HCT116 (cell line): ENCODE measurements at regions not wholly inside any gene's neighbourhood (a gene's known extent, or its start where the extent isn't known, plus 50 kb on each side); places are given as distances from the start of the nearest gene placed in this dataset.

Experiments used
- ATAC-seq: fragments of 200-7000 bp; cut with Tn5 transposase; 2 replicates; pipeline ENCODE4 v1.9.1; 2020; ENCODE audit warnings: mild to moderate bottlenecking, moderate library complexity
- BruUV-seq: library from RNA; stranded (reverse); fragments of 400-500 nt; replicated peaks from 2 replicates; lab custom pipeline; 2021; lab: Mats Ljungman, UMichigan
- CTCF ChIA-PET: fragments of 300-600 bp; sonication (Branson Sonifier 250); formaldehyde crosslinking; loops from one replicate; lab custom pipeline; 2021; ENCODE audit warnings: antibody characterized with exemption; lab: Charles Lee
- POLR2A ChIA-PET: fragments of 300-600, 350-600 bp; sonication (Branson Sonifier 250); formaldehyde crosslinking; loops from one replicate; lab custom pipeline; 2021; ENCODE audit warnings: antibody characterized with exemption; lab: Charles Lee
- RAD21 ChIA-PET, 2 experiments: fragments of 300-600 bp; sonication (Branson Sonifier 250); formaldehyde crosslinking; loops; one replicate each; lab custom pipeline; 2023; ENCODE audit warnings: low total read pairs in 2 of 2; ENCODE audit not compliant: uncharacterized antibody in 2 of 2, unreplicated experiment in 2 of 2, low non-redundant PET in 1 of 2; lab: Charles Lee
- DNase-seq: peaks from one replicate; pipeline ENCODE4 v3.0.0-alpha.2; 2010; ENCODE audit warnings: low read depth, low spot score
- H2AFZ ChIP-seq: fragments of 200-600 bp; shearing (Covaris generic), sonication (generic); 2 replicates; pipeline ENCODE4 v1.6.1; 2017; ENCODE audit warnings: low read depth, mixed run types, mixed read lengths, antibody characterized with exemption, low read length; ENCODE audit not compliant: poor library complexity, severe bottlenecking
- H3K27ac ChIP-seq: 2 replicates; pipeline ENCODE4 v1.5.1; 2012; ENCODE audit warnings: low read depth, low read length
- H3K27me3 ChIP-seq: fragments of 200-600 bp; sonication (generic); 2 replicates; pipeline ENCODE4 v1.6.1; 2016; ENCODE audit warnings: mixed run types, low read length, mixed read lengths; ENCODE audit not compliant: insufficient read depth
- H3K36me3 ChIP-seq, 2 experiments: fragments of 200-500 bp in 1 of 2; fragments of 200-600 bp in 1 of 2; sonication (Bioruptor generic) in 1 of 2; sonication (generic) in 1 of 2; 2 replicates each; pipeline versions ENCODE4 v1.5.1 to v1.6.1; 2014 to 2016; ENCODE audit warnings: low read length in 2 of 2, inconsistent platforms in 1 of 2, mixed read lengths in 1 of 2, mixed run types in 1 of 2; ENCODE audit not compliant: insufficient read depth in 2 of 2, control insufficient read depth in 1 of 2
- H3K4me1 ChIP-seq, 2 experiments: fragments of 200-600 bp in 1 of 2; sonication (generic) in 1 of 2; 2 replicates each; pipeline versions ENCODE4 v1.5.1 to v1.6.1; 2012 to 2017; ENCODE audit warnings: low read length in 2 of 2, inconsistent platforms in 1 of 2, mild to moderate bottlenecking in 1 of 2, mixed read lengths in 1 of 2, mixed run types in 1 of 2, moderate library complexity in 1 of 2; ENCODE audit not compliant: insufficient read depth in 2 of 2, control insufficient read depth in 1 of 2
- H3K4me2 ChIP-seq: fragments of 200-600 bp; sonication (generic); 2 replicates; pipeline ENCODE4 v1.6.1; 2017; ENCODE audit warnings: mixed run types, low read length, mixed read lengths
- H3K4me3 ChIP-seq, 2 experiments: fragments of 200-600 bp in 1 of 2; sonication (generic) in 1 of 2; replicated peaks in 1 of 2; 2 replicates each; pipeline ENCODE4 v1.5.1; 2011 to 2016; ENCODE audit warnings: low read length in 2 of 2, control low read depth in 1 of 2, low read depth in 1 of 2, mild to moderate bottlenecking in 1 of 2, mixed read lengths in 1 of 2, mixed run types in 1 of 2
- H3K79me2 ChIP-seq: fragments of 200-600 bp; sonication (generic); 2 replicates; pipeline ENCODE4 v1.6.1; 2017; ENCODE audit warnings: mild to moderate bottlenecking, mixed run types, low read length, moderate library complexity, mixed read lengths; ENCODE audit not compliant: insufficient read depth
- H3K9ac ChIP-seq: fragments of 200-600 bp; sonication (generic); 2 replicates; pipeline ENCODE4 v1.6.1; 2016; ENCODE audit warnings: low read length, mixed read lengths
- H3K9me2 ChIP-seq: fragments of 200-600 bp; sonication (generic), shearing (Covaris generic); 2 replicates; pipeline ENCODE4 v1.6.1; 2017; ENCODE audit warnings: mixed run types, mild to moderate bottlenecking, moderate library complexity; ENCODE audit not compliant: insufficient read depth
- H3K9me3 ChIP-seq, 2 experiments: fragments of 200-500 bp in 1 of 2; fragments of 200-600 bp in 1 of 2; sonication (Bioruptor generic) in 1 of 2; sonication (generic) in 1 of 2; 2 replicates each; pipeline ENCODE4 v1.6.1; 2014 to 2017; ENCODE audit warnings: low read length in 2 of 2, mixed read lengths in 2 of 2, inconsistent platforms in 1 of 2, low read depth in 1 of 2, mild to moderate bottlenecking in 1 of 2, mixed run types in 1 of 2, moderate library complexity in 1 of 2; ENCODE audit not compliant: control insufficient read depth in 1 of 2, insufficient read depth in 1 of 2
- H4K20me1 ChIP-seq: fragments of 200-600 bp; sonication (generic), shearing (Covaris generic); 2 replicates; pipeline ENCODE4 v1.6.1; 2017; ENCODE audit warnings: mixed run types, mild to moderate bottlenecking, moderate library complexity; ENCODE audit not compliant: insufficient read depth
- CEBPB ChIP-seq: IDR thresholded peaks from 2 replicates; pipeline ENCODE4 v1.6.1; 2012; ENCODE audit warnings: low read depth
- EGR1 ChIP-seq: IDR thresholded peaks from 2 replicates; pipeline ENCODE4 v1.6.1; 2012; ENCODE audit warnings: low read depth
- ELF1 ChIP-seq: IDR thresholded peaks from 2 replicates; pipeline ENCODE4 v1.6.1; 2012; ENCODE audit warnings: low read depth, borderline replicate concordance
- EZH2 ChIP-seq: fragments of 200-600 bp; sonication (generic); IDR thresholded peaks from 2 replicates; pipeline ENCODE4 v1.6.1; 2017; ENCODE audit warnings: antibody characterized with exemption, mixed run types
- EZH2phosphoT487 ChIP-seq: fragments of 200-600 bp; IDR thresholded peaks from 2 replicates; pipeline ENCODE4 v1.6.1; 2018; ENCODE audit warnings: antibody characterized with exemption, borderline replicate concordance
- FOSL1 ChIP-seq: IDR thresholded peaks from 2 replicates; pipeline ENCODE4 v1.6.1; 2012; ENCODE audit warnings: low read depth
- POLR2AphosphoS5 ChIP-seq: IDR thresholded peaks from 2 replicates; pipeline ENCODE4 v1.6.1; 2011; ENCODE audit warnings: mild to moderate bottlenecking, low read depth, low read length, moderate library complexity
- RAD21 ChIP-seq: IDR thresholded peaks from 2 replicates; pipeline ENCODE4 v1.6.1; 2012; ENCODE audit warnings: low read depth, mild to moderate bottlenecking
- SIN3A ChIP-seq: IDR thresholded peaks from 2 replicates; pipeline ENCODE4 v1.6.1; 2012; ENCODE audit warnings: low read depth
- SP1 ChIP-seq: IDR thresholded peaks from 2 replicates; pipeline ENCODE4 v1.6.1; 2012; ENCODE audit warnings: low read depth
- SRF ChIP-seq: IDR thresholded peaks from 2 replicates; pipeline ENCODE4 v1.6.1; 2012; ENCODE audit warnings: low read depth
- ZFX ChIP-seq: fragments of 450-650 bp; IDR thresholded peaks from 2 replicates; pipeline ENCODE4 v1.6.1; 2017
- intact Hi-C: fragments of 100-400 bp; cut with micrococcal nuclease; formaldehyde crosslinking; loops from 2 replicates; pipeline ENCODE4 v1.10.0; 2022
- TF ChIP-seq, protein P1 (sequence below): IDR thresholded peaks from 2 replicates; pipeline ENCODE4 v1.6.1; 2011; ENCODE audit warnings: mild to moderate bottlenecking, low read length, moderate library complexity; ENCODE audit not compliant: insufficient replicate concordance; ENCODE audit errors: extremely low read depth
- TF ChIP-seq, protein P2 (sequence below), 3 experiments: fragments of 200-600 bp in 1 of 3; sonication (generic) in 1 of 3; IDR thresholded peaks in 2 of 3; conservative IDR thresholded peaks in 1 of 3; 2 replicates each; pipeline ENCODE4 v1.5.1; 2012 to 2017; ENCODE audit warnings: low read depth in 2 of 3, low read length in 2 of 3, antibody characterized with exemption in 1 of 3, borderline replicate concordance in 1 of 3, control low read depth in 1 of 3, mild to moderate bottlenecking in 1 of 3, mixed read lengths in 1 of 3, mixed run types in 1 of 3, moderate library complexity in 1 of 3; ENCODE audit not compliant: insufficient read depth in 1 of 3
- TF ChIP-seq, protein P3 (sequence below): IDR thresholded peaks from 2 replicates; pipeline ENCODE4 v1.6.1; 2012
- TF ChIP-seq, protein P4 (sequence below): IDR thresholded peaks from 2 replicates; pipeline ENCODE4 v1.6.1; 2012

DNA sequence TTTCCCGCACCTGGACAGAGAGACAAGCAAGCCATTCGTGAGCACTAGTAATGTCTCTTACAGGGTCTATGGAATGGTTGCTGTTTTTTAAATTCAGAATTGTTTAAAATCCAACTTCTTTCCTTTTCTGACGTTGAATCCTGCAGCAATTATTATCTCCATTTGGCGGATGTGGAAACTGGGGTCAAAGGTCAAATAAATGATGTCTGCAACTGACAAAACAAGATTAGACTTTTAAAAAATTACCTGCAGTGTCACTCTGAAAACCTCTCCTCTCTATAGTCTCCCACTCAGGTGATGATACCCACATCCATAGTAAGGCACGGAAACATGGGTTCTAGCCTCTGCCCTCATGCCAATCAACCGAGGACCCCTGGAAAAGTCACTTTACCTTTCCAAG lies 142.7 kb upstream of the SMIM23 start:
- DNase-seq (no peak), ATAC-seq (no peak)
- CTCF ChIA-PET, result no interaction called here
- no peak overlapping the region for H3K9ac ChIP-seq
- no peak overlapping the region for H3K4me2 ChIP-seq
- TF ChIP-seq RAD21 (no peak), ELF1 (no peak), SIN3A (no peak), FOSL1 (no peak), ZFX (no peak)
- TF ChIP-seq, protein P1, sequence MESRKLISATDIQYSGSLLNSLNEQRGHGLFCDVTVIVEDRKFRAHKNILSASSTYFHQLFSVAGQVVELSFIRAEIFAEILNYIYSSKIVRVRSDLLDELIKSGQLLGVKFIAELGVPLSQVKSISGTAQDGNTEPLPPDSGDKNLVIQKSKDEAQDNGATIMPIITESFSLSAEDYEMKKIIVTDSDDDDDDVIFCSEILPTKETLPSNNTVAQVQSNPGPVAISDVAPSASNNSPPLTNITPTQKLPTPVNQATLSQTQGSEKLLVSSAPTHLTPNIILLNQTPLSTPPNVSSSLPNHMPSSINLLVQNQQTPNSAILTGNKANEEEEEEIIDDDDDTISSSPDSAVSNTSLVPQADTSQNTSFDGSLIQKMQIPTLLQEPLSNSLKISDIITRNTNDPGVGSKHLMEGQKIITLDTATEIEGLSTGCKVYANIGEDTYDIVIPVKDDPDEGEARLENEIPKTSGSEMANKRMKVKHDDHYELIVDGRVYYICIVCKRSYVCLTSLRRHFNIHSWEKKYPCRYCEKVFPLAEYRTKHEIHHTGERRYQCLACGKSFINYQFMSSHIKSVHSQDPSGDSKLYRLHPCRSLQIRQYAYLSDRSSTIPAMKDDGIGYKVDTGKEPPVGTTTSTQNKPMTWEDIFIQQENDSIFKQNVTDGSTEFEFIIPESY, result no peak
- no peaks in the 10 kb centered on the region for H3K36me3 ChIP-seq
- no peak overlapping the region for H3K27ac ChIP-seq
- no peaks in the 10 kb centered on the region for H3K9me2 ChIP-seq
- H4K20me1 ChIP-seq, result no peaks in the 10 kb centered on the region
- POLR2A ChIA-PET, result no interaction called here
- no peak overlapping the region for H2AFZ ChIP-seq
- no TSS peak for BruUV-seq
- H3K4me3 ChIP-seq, result no peak overlapping the region
- intact Hi-C loops, result no loop called here
- H3K4me1 ChIP-seq, result peaks cover 9 to 11% of the 10 kb centered on the region in 2 experiments
- H3K9me3 ChIP-seq, result no peaks in the 10 kb centered on the region
- no peaks in the 10 kb centered on the region for H3K27me3 ChIP-seq
- RAD21 ChIA-PET, result no interaction called here
- H3K79me2 ChIP-seq, result no peaks in the 10 kb centered on the region

DNA sequence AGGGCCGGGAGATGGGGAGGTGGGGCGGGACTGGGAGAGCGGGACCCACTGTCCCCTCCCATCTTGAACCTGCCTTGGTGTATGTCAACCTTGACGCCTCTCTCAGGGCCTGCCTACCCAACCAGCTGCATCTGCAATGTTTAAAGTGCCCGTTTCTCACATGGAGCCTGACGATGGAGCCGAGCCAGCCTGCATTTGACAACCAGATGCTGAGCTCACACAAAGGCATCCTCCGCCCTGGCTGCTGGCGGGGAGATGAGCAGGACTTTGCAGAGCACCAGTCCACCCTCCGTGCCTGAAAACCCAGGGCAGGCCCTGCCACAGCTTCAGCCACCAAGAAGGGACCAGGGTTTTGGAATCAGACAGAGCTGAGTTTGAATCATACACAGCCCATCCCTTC lies 141.1 kb upstream of the SMIM23 start:
- H3K36me3 ChIP-seq, result no peaks in the 10 kb centered on the region
- no peaks in the 10 kb centered on the region for H3K79me2 ChIP-seq
- POLR2A ChIA-PET, result no interaction called here
- no peak overlapping the region for H3K4me2 ChIP-seq
- ATAC-seq (no peak), DNase-seq (no peak)
- BruUV-seq, result no TSS peak
- intact Hi-C loops, result no loop called here
- H3K9ac ChIP-seq, result no peak overlapping the region
- H3K27me3 ChIP-seq, result no peaks in the 10 kb centered on the region
- no peaks in the 10 kb centered on the region for H4K20me1 ChIP-seq
- CTCF ChIA-PET, result no interaction called here
- H3K9me3 ChIP-seq, result no peaks in the 10 kb centered on the region
- H3K27ac ChIP-seq, result no peak overlapping the region
- RAD21 ChIA-PET, result no interaction called here
- H3K4me1 ChIP-seq, result peaks cover 9 to 14% of the 10 kb centered on the region in 2 experiments
- H3K9me2 ChIP-seq, result no peaks in the 10 kb centered on the region
- no peak overlapping the region for H2AFZ ChIP-seq
- H3K4me3 ChIP-seq, result no peak overlapping the region
- TF ChIP-seq EGR1, result no peak
- TF ChIP-seq SRF, result no peak
- TF ChIP-seq, protein P2, sequence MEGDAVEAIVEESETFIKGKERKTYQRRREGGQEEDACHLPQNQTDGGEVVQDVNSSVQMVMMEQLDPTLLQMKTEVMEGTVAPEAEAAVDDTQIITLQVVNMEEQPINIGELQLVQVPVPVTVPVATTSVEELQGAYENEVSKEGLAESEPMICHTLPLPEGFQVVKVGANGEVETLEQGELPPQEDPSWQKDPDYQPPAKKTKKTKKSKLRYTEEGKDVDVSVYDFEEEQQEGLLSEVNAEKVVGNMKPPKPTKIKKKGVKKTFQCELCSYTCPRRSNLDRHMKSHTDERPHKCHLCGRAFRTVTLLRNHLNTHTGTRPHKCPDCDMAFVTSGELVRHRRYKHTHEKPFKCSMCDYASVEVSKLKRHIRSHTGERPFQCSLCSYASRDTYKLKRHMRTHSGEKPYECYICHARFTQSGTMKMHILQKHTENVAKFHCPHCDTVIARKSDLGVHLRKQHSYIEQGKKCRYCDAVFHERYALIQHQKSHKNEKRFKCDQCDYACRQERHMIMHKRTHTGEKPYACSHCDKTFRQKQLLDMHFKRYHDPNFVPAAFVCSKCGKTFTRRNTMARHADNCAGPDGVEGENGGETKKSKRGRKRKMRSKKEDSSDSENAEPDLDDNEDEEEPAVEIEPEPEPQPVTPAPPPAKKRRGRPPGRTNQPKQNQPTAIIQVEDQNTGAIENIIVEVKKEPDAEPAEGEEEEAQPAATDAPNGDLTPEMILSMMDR (IDR thresholded peaks at IDR 0.05 in 2 of 3, conservative IDR thresholded peaks at IDR 0.05 in 1 of 3; ENCODE audit: borderline replicate concordance in 1 of 3, insufficient read depth in 1 of 3, low read depth in 2 of 3, low read length in 2 of 3), result no peak
- TF ChIP-seq, protein P3, sequence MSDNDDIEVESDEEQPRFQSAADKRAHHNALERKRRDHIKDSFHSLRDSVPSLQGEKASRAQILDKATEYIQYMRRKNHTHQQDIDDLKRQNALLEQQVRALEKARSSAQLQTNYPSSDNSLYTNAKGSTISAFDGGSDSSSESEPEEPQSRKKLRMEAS, result no peak
- no peak for TF ChIP-seq CEBPB
- TF ChIP-seq, protein P4, sequence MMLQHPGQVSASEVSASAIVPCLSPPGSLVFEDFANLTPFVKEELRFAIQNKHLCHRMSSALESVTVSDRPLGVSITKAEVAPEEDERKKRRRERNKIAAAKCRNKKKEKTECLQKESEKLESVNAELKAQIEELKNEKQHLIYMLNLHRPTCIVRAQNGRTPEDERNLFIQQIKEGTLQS, result no peak
- no peak for TF ChIP-seq EZH2
- TF ChIP-seq EZH2phosphoT487, result no peak
- no peak for TF ChIP-seq POLR2AphosphoS5
- no peak for TF ChIP-seq SIN3A
- no peak for TF ChIP-seq ZFX
- TF ChIP-seq, protein P1, result no peak
- TF ChIP-seq SP1, result no peak
- no peak for TF ChIP-seq RAD21
